ENCODE measurements at regions not wholly inside any gene's neighbourhood (a gene's known extent, or its start where the extent isn't known, plus 50 kb on each side); places are given as distances from the start of the nearest gene placed in this dataset.

DNA sequence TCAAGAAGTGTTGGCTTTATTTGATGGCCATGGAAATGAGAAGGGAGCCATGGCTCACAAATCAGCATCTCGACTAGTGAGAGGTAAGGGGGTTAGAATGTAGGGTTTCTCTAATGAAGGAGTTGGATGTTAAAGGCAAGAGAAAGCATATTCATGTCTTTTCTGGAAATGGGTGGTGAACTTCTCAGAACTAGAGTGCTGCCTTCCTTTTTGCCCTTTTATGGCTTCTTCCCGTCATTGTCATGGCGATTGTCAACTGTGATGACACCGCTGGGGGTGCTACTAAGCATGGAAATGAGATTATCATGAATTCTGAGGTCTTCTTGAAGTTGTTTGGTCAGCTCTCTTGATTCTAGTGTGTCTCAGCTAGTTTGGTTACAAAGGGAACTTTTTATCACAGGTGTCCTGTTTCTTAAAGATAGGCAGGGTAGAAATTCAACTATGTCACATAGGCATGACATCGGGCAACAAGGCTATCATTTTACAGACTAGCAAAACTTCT is 180.4 kb downstream of the LIG4 start:
- TF ChIP-seq, protein P1, sequence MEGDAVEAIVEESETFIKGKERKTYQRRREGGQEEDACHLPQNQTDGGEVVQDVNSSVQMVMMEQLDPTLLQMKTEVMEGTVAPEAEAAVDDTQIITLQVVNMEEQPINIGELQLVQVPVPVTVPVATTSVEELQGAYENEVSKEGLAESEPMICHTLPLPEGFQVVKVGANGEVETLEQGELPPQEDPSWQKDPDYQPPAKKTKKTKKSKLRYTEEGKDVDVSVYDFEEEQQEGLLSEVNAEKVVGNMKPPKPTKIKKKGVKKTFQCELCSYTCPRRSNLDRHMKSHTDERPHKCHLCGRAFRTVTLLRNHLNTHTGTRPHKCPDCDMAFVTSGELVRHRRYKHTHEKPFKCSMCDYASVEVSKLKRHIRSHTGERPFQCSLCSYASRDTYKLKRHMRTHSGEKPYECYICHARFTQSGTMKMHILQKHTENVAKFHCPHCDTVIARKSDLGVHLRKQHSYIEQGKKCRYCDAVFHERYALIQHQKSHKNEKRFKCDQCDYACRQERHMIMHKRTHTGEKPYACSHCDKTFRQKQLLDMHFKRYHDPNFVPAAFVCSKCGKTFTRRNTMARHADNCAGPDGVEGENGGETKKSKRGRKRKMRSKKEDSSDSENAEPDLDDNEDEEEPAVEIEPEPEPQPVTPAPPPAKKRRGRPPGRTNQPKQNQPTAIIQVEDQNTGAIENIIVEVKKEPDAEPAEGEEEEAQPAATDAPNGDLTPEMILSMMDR (IDR thresholded peaks at IDR 0.05; ENCODE audit: low read depth, low read length): no peak
- no peak for TF ChIP-seq POLR2A (IDR thresholded peaks at IDR 0.05; ENCODE audit: extremely low read depth, insufficient read length)
- TF ChIP-seq, protein P2, sequence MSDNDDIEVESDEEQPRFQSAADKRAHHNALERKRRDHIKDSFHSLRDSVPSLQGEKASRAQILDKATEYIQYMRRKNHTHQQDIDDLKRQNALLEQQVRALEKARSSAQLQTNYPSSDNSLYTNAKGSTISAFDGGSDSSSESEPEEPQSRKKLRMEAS (IDR thresholded peaks at IDR 0.05; ENCODE audit: low read depth, low read length): no peak

Data from NB4 (cell line).